ENCODE measurements at regions not wholly inside any gene's neighbourhood (a gene's known extent, or its start where the extent isn't known, plus 50 kb on each side); places are given as distances from the start of the nearest gene placed in this dataset.

GRCh38 chr5:16346380-16346779, 119.2 kb downstream of the ZNF622 start:
- no peak for TF ChIP-seq SUZ12 (IDR thresholded peaks at IDR 0.05; ENCODE audit: extremely low read depth, insufficient read depth, insufficient read length)
- no peak for TF ChIP-seq YY1 (IDR thresholded peaks at IDR 0.05; ENCODE audit: insufficient read depth, insufficient read length)
- TF ChIP-seq ZNF274 (IDR thresholded peaks at IDR 0.05; ENCODE audit: low read depth, low read length) = no peak

Measured in NT2/D1 (cell line).